Tibial artery (tissue), 4 donors: ENCODE measurements at regions not wholly inside any gene's neighbourhood (a gene's known extent, or its start where the extent isn't known, plus 50 kb on each side); places are given as distances from the start of the nearest gene placed in this dataset.

Source experiments
- DNase-seq, 2 donors: peaks; one replicate each; pipeline ENCODE4 v3.0.0-alpha.2; 2019
- H3K27ac ChIP-seq, 2 donors: fragments of 200-600 bp; sonication (generic) in 1 of 2; 1 replicate in 1 of 2; 2 replicates in 1 of 2; pipeline ENCODE4 v1.5.1; 2018 to 2019; ENCODE audit warnings: mild to moderate bottlenecking in 1 of 2
- H3K27me3 ChIP-seq, 2 donors: fragments of 200-600 bp; sonication (generic) in 1 of 2; one replicate each; pipeline versions ENCODE4 v1.5.1 to v1.6.0; 2016 to 2019
- H3K36me3 ChIP-seq, 3 donors: fragments of 200-600 bp; sonication (generic) in 2 of 3; one replicate each; pipeline ENCODE4 v1.5.1; 2016 to 2019; ENCODE audit warnings: mild to moderate bottlenecking in 2 of 3
- H3K4me1 ChIP-seq, 4 donors: fragments of 200-600 bp; sonication (generic) in 2 of 4; 1 replicate in 3 of 4; 2 replicates in 1 of 4; pipeline ENCODE4 v1.5.1; 2016 to 2019
- H3K4me3 ChIP-seq, 2 donors: fragments of 200-600 bp; sonication (generic) in 1 of 2; 1 replicate in 1 of 2; 2 replicates in 1 of 2; pipeline ENCODE4 v1.5.1; 2018 to 2019; ENCODE audit warnings: mild to moderate bottlenecking in 2 of 2
- H3K9me3 ChIP-seq, 3 donors: fragments of 200-600 bp; sonication (generic) in 1 of 3; one replicate each; pipeline ENCODE4 v1.5.1; 2016 to 2019
- CTCF ChIP-seq, 2 experiments: fragments of 200-600 bp in 1 of 2; fragments of 450-650 bp in 1 of 2; IDR thresholded peaks; one replicate each; pipeline ENCODE4 v1.5.1; 2017 to 2019; ENCODE audit warnings: antibody characterized with exemption in 2 of 2, mild to moderate bottlenecking in 1 of 2, moderate library complexity in 1 of 2
- intact Hi-C: fragments of 100-400 bp; cut with DNase I; formaldehyde crosslinking; loops from one replicate; pipeline ENCODE4 v1.15.0; 2023; ENCODE audit warnings: low total_unique reads

GRCh38 chr6:40958738-40959137 is 80.3 kb downstream of the UNC5CL start:
- intact Hi-C loops: no loop called here
- H3K36me3 ChIP-seq: no peaks in the 10 kb centered on the region
- H3K4me1 ChIP-seq: no peaks in the 10 kb centered on the region
- no peak overlapping the region for H3K27ac ChIP-seq
- no peak for DNase-seq
- no peaks in the 10 kb centered on the region for H3K9me3 ChIP-seq
- TF ChIP-seq CTCF (IDR thresholded peaks at IDR 0.05): no peak
- H3K4me3 ChIP-seq: no peak overlapping the region
- H3K27me3 ChIP-seq: no peaks in the 10 kb centered on the region

- no peak for TF ChIP-seq CTCF (IDR thresholded peaks at IDR 0.05)
- no peak overlapping the region for H3K4me3 ChIP-seq
- H3K27ac ChIP-seq: no peak overlapping the region
- no peaks in the 10 kb centered on the region for H3K36me3 ChIP-seq
- H3K9me3 ChIP-seq: no peaks in the 10 kb centered on the region
- intact Hi-C loops: no loop called here
- H3K27me3 ChIP-seq: no peaks in the 10 kb centered on the region
- no peaks in the 10 kb centered on the region for H3K4me1 ChIP-seq
- DNase-seq: no peak
These were observed 81.2 kb downstream of the UNC5CL start for GRCh38 chr6:40957616-40958492.

- no peak for TF ChIP-seq CTCF (IDR thresholded peaks at IDR 0.05)
- no peaks in the 10 kb centered on the region for H3K36me3 ChIP-seq
- H3K4me1 ChIP-seq: no peaks in the 10 kb centered on the region
- no peak overlapping the region for H3K4me3 ChIP-seq
- H3K27ac ChIP-seq: no peak overlapping the region
- no peak for DNase-seq
- intact Hi-C loops: no loop called here
- H3K9me3 ChIP-seq: no peaks in the 10 kb centered on the region
- H3K27me3 ChIP-seq: no peaks in the 10 kb centered on the region
These were observed 82.1 kb downstream of the UNC5CL start for GRCh38 chr6:40956936-40957335.

GRCh38 chr6:40955178-40955545 is 83.9 kb downstream of the UNC5CL start:
- Histone ChIP-seq H3K27ac (no peak overlapping the region), H3K36me3 (no peaks in the 10 kb centered on the region), H3K4me1 (no peaks in the 10 kb centered on the region), H3K27me3 (no peaks in the 10 kb centered on the region), H3K4me3 (no peak overlapping the region), H3K9me3 (no peaks in the 10 kb centered on the region)
- intact Hi-C loops: no loop called here
- no peak for TF ChIP-seq CTCF (IDR thresholded peaks at IDR 0.05)
- no peak for DNase-seq

GRCh38 chr6:40954446-40955177 is 84.4 kb downstream of the UNC5CL start:
- H3K27ac ChIP-seq: no peak overlapping the region
- no peaks in the 10 kb centered on the region for H3K27me3 ChIP-seq
- H3K4me1 ChIP-seq: no peaks in the 10 kb centered on the region
- DNase-seq: no peak
- intact Hi-C loops: no loop called here
- TF ChIP-seq CTCF (IDR thresholded peaks at IDR 0.05): no peak
- no peak overlapping the region for H3K4me3 ChIP-seq
- no peaks in the 10 kb centered on the region for H3K9me3 ChIP-seq
- no peaks in the 10 kb centered on the region for H3K36me3 ChIP-seq
